GM12878 (cell line): ENCODE measurements at regions not wholly inside any gene's neighbourhood (a gene's known extent, or its start where the extent isn't known, plus 50 kb on each side); places are given as distances from the start of the nearest gene placed in this dataset.
"Not testable (repeated sequence)": the region's sequence is repeated elsewhere in the genome, so short reads cannot be mapped to it uniquely, and the experiment has no call there.

ENCODE experiments used
- ATAC-seq: fragments of 200-7000 bp; cut with Tn5 transposase; 3 replicates; pipeline ENCODE4 v1.9.1; 2020; ENCODE audit warnings: mild to moderate bottlenecking, moderate library complexity
- BruUV-seq: library from RNA; stranded (reverse); fragments of 400-500 nt; replicated peaks from 2 replicates; lab custom pipeline; 2021; lab: Mats Ljungman, UMichigan
- CTCF ChIA-PET: fragments of 300-600 bp; sonication (Branson Sonifier 250); formaldehyde crosslinking; extraction: SDS; loops from one replicate; lab custom pipeline; 2021; ENCODE audit warnings: inconsistent platforms; lab: Yijun Ruan, JAX
- POLR2A ChIA-PET: fragments of 350-600 bp; formaldehyde crosslinking; extraction: SDS; loops from one replicate; lab custom pipeline; 2021; ENCODE audit warnings: inconsistent platforms; lab: Charles Lee
- RAD21 ChIA-PET: fragments of 300-600 bp; sonication (Branson Sonifier 250); formaldehyde crosslinking; loops from one replicate; lab custom pipeline; 2023; ENCODE audit warnings: antibody characterized with exemption; ENCODE audit not compliant: unreplicated experiment; lab: Charles Lee
- SMC1A ChIA-PET: fragments of 300-600 bp; sonication (Branson Sonifier 250); formaldehyde crosslinking; loops from one replicate; lab custom pipeline; 2023; ENCODE audit not compliant: unreplicated experiment, uncharacterized antibody; lab: Charles Lee
- DNase-seq: peaks from one replicate; pipeline ENCODE4 v3.0.0-alpha.2; 2011; ENCODE audit warnings: low read depth, low spot score
- FAIRE-seq: peaks from 3 replicates; lab custom pipeline; 2011; peaks lifted over from hg19 to GRCh38; lab: Jason Lieb, UNC
- H2AFZ ChIP-seq: 2 replicates; pipeline ENCODE4 v1.6.0; 2011; ENCODE audit warnings: low read depth, low read length, control low read depth; ENCODE audit not compliant: control insufficient read depth
- H3K27ac ChIP-seq: 2 replicates; pipeline ENCODE4 v1.5.1; 2011; ENCODE audit warnings: control low read depth; ENCODE audit not compliant: control insufficient read depth, insufficient read depth
- H3K27me3 ChIP-seq, 2 experiments: replicated peaks in 1 of 2; 2 replicates each; pipeline versions ENCODE4 v1.6.0 to v1.6.1; 2011; ENCODE audit warnings: low read length in 1 of 2; ENCODE audit not compliant: control insufficient read depth in 2 of 2, insufficient read depth in 2 of 2
- H3K36me3 ChIP-seq, 2 experiments: 2 replicates each; pipeline ENCODE4 v1.5.1; 2011; ENCODE audit warnings: low read length in 1 of 2; ENCODE audit not compliant: control insufficient read depth in 2 of 2, insufficient read depth in 2 of 2
- H3K4me1 ChIP-seq: 2 replicates; pipeline ENCODE4 v1.6.1; 2011; ENCODE audit warnings: mild to moderate bottlenecking, low read length, moderate library complexity, mixed read lengths; ENCODE audit not compliant: control insufficient read depth, insufficient read depth
- H3K4me2 ChIP-seq: 2 replicates; pipeline ENCODE4 v1.6.0; 2011; ENCODE audit warnings: control low read depth; ENCODE audit not compliant: control insufficient read depth, insufficient read depth
- H3K4me3 ChIP-seq: fragments of 200-600 bp; sonication (generic); 2 replicates; pipeline ENCODE4 v1.5.1; 2016
- H3K79me2 ChIP-seq: 2 replicates; pipeline ENCODE4 v1.6.0; 2011; ENCODE audit warnings: low read length; ENCODE audit not compliant: control insufficient read depth, insufficient read depth
- H3K9ac ChIP-seq: 2 replicates; pipeline ENCODE4 v1.8.0; 2011; ENCODE audit warnings: low read length, control low read depth, mixed read lengths; ENCODE audit not compliant: control insufficient read depth, insufficient read depth
- H3K9me3 ChIP-seq: replicated peaks from 3 replicates; pipeline ENCODE4 v1.5.1; 2011; ENCODE audit warnings: mild to moderate bottlenecking, low read length; ENCODE audit not compliant: control insufficient read depth, insufficient read depth
- H4K20me1 ChIP-seq: 2 replicates; pipeline ENCODE4 v1.6.0; 2011; ENCODE audit not compliant: control insufficient read depth, insufficient read depth
- BACH1 ChIP-seq: fragments of 450-650 bp; IDR thresholded peaks from 2 replicates; pipeline ENCODE4 v1.6.1; 2017; ENCODE audit warnings: mild to moderate bottlenecking, borderline replicate concordance
- CEBPB ChIP-seq, 2 experiments: fragments of 150-350 bp in 1 of 2; IDR thresholded peaks; 2 replicates each; pipeline ENCODE4 v1.6.1; 2012 to 2014; ENCODE audit warnings: low read depth in 2 of 2, low read length in 2 of 2, borderline replicate concordance in 1 of 2, inconsistent platforms in 1 of 2
- HDAC2 ChIP-seq: fragments of 200-600 bp; sonication (generic); IDR thresholded peaks from 2 replicates; pipeline ENCODE4 v1.6.1; 2017
- IKZF1 ChIP-seq: fragments of 450-650 bp; conservative IDR thresholded peaks from 2 replicates; pipeline ENCODE4 v1.6.1; 2017; ENCODE audit warnings: antibody characterized with exemption, mild to moderate bottlenecking
- KDM1A ChIP-seq: fragments of 200-600 bp; sonication (generic); IDR thresholded peaks from 2 replicates; pipeline ENCODE4 v1.6.1; 2016; ENCODE audit warnings: borderline replicate concordance
- MTA3 ChIP-seq: IDR thresholded peaks from 2 replicates; pipeline ENCODE4 v1.6.1; 2012; ENCODE audit warnings: low read length, inconsistent platforms, borderline replicate concordance
- MYB ChIP-seq: fragments of 150-350 bp; IDR thresholded peaks from 2 replicates; pipeline ENCODE4 v1.6.1; 2014; ENCODE audit warnings: mild to moderate bottlenecking, low read depth, low read length, borderline replicate concordance
- NR2C1 ChIP-seq: fragments of 450-650 bp; IDR thresholded peaks from 2 replicates; pipeline ENCODE4 v1.6.1; 2017; ENCODE audit warnings: antibody characterized with exemption, mild to moderate bottlenecking, moderate library complexity
- YBX1 ChIP-seq: fragments of 450-650 bp; IDR thresholded peaks from 2 replicates; pipeline ENCODE4 v1.6.1; 2016; ENCODE audit warnings: antibody characterized with exemption
- WGBS: methylation state at CpG from one replicate; pipeline ENCODE4 v1.1.6; 2016; ENCODE audit warnings: low lambda C conversion rate; ENCODE audit not compliant: insufficient replicate concordance, insufficient coverage; ENCODE audit errors: missing lambda C conversion rate; 5-methylcytosine and 5-hydroxymethylcytosine counted together
- in situ Hi-C: fragments of 300-500 bp; cut with MboI; formaldehyde crosslinking; loops from 9 replicates; pipeline ENCODE4 v1.14.3; 2018; ENCODE audit warnings: mixed read lengths
- intact Hi-C: fragments of 100-400 bp; cut with micrococcal nuclease; formaldehyde crosslinking; loops from one replicate; pipeline ENCODE4 v1.14.2; 2022; ENCODE audit not compliant: unreplicated experiment
- TF ChIP-seq, protein P1 (sequence below): fragments of 450-650 bp; IDR thresholded peaks from 2 replicates; pipeline ENCODE4 v1.6.1; 2017; ENCODE audit warnings: antibody characterized with exemption, mild to moderate bottlenecking, moderate library complexity
- TF ChIP-seq, protein P2 (sequence below): fragments of 450-650 bp; IDR thresholded peaks from 2 replicates; pipeline ENCODE4 v1.6.1; 2017; ENCODE audit warnings: borderline replicate concordance

DNA sequence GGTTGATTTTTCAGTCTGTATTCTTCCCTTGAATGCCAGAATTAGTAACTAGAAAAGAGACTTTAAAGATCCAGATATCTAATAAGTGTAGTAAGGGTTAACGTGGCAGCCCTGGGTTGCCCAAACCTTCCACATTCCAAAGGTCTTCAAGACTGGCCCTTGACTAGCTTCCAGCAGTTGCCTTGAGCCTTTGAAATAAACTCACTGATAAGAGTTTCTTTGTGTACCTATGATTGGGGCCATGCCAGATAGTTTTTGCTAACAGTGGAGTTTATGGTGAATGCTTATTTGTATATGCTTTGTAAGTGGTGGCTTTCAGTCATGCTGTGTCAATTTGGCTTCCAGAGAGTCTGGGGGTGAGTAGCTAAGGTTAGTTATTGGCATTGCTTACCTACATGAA lies 722.3 kb downstream of the RNF144A start (continued):
- TF ChIP-seq, protein P1, sequence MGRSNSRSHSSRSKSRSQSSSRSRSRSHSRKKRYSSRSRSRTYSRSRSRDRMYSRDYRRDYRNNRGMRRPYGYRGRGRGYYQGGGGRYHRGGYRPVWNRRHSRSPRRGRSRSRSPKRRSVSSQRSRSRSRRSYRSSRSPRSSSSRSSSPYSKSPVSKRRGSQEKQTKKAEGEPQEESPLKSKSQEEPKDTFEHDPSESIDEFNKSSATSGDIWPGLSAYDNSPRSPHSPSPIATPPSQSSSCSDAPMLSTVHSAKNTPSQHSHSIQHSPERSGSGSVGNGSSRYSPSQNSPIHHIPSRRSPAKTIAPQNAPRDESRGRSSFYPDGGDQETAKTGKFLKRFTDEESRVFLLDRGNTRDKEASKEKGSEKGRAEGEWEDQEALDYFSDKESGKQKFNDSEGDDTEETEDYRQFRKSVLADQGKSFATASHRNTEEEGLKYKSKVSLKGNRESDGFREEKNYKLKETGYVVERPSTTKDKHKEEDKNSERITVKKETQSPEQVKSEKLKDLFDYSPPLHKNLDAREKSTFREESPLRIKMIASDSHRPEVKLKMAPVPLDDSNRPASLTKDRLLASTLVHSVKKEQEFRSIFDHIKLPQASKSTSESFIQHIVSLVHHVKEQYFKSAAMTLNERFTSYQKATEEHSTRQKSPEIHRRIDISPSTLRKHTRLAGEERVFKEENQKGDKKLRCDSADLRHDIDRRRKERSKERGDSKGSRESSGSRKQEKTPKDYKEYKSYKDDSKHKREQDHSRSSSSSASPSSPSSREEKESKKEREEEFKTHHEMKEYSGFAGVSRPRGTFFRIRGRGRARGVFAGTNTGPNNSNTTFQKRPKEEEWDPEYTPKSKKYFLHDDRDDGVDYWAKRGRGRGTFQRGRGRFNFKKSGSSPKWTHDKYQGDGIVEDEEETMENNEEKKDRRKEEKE, result no peak
- TF ChIP-seq KDM1A, result no peak

DNA sequence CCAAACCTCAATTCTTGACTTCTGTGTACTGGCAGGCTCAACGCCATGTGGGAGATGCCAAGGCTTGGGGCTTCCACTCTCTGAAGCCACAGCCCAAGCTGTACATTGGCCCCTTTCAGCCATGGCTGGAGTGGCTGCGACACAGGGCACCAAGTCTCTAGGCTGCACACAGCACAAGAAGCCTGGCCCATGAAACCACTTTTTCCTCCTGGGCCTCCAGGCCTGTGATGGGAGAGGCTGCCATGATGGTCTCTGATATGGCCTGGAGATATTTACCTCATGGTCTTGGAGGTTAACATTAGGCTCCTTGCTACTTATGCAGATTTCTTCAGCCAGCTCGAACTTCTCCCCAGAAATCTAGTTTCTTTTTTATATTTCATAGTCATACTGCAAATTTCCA lies 724.1 kb downstream of the RNF144A start:
- SMC1A ChIA-PET, H3K4me3 ChIP-seq, FAIRE-seq, intact Hi-C loops, POLR2A ChIA-PET, H2AFZ ChIP-seq, H3K27me3 ChIP-seq, H3K27ac ChIP-seq, H3K4me1 ChIP-seq, DNase-seq, H3K9me3 ChIP-seq, H3K36me3 ChIP-seq, H3K4me2 ChIP-seq, H3K9ac ChIP-seq, RAD21 ChIA-PET, ATAC-seq, BruUV-seq, in situ Hi-C loops, H3K79me2 ChIP-seq, CTCF ChIA-PET, H4K20me1 ChIP-seq: not testable (repeated sequence)
- 2% methylated on average over 3 of the region's 3 CpGs for WGBS

DNA sequence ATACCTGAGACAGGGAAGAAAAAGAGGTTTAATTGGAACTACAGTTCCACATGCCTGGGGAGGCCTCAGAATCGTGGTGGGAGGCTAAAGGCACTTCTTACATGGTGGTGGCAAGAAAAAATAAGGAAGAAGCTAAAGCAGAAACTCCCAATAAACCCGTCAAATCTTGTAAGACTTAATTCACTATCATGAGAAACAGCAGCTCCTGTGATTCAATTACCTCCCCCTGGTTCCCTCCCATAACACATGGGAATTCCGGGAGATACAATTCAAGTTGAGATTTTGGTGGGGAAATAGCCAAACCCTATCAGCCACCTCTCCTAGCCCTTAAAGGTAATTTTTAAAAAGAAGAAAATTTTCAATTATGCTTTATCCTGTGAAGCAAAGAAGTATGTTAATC lies 728.8 kb downstream of the RNF144A start:
- no peaks in the 10 kb centered on the region for H3K4me1 ChIP-seq
- POLR2A ChIA-PET, result no interaction called here
- no peak overlapping the region for H3K4me2 ChIP-seq
- peaks cover 4% of the 10 kb centered on the region; the same call in 2 of the 3 replicates for H3K9me3 ChIP-seq
- FAIRE-seq (no peak), DNase-seq (no peak), ATAC-seq (no peak)
- SMC1A ChIA-PET, result interaction anchor here (0.7 kb wide), 1 partner anchor 18 kb away, joined by 3 read pairs; no protein-coding TSS in a partner anchor
- no peaks in the 10 kb centered on the region for H3K79me2 ChIP-seq
- no peaks in the 10 kb centered on the region for H4K20me1 ChIP-seq
- no peak overlapping the region for H3K9ac ChIP-seq
- H3K4me3 ChIP-seq, result no peak overlapping the region
- H3K27ac ChIP-seq, result no peak overlapping the region
- in situ Hi-C loops (no loop called here), intact Hi-C loops (no loop called here)
- H2AFZ ChIP-seq, result no peak overlapping the region
- BruUV-seq, result no TSS peak
- WGBS, result 22% methylated on average over 3 of the region's 3 CpGs
- H3K36me3 ChIP-seq, result no peaks in the 10 kb centered on the region
- no peaks in the 10 kb centered on the region for H3K27me3 ChIP-seq
- RAD21 ChIA-PET, result no interaction called here
- CTCF ChIA-PET, result no interaction called here
- TF ChIP-seq YBX1 (no peak), MTA3 (no peak), IKZF1 (no peak), CEBPB (IDR thresholded peaks at IDR 0.05; ENCODE audit: borderline replicate concordance in 1 of 2, low read depth in 2 of 2, low read length in 2 of 2) (no peak), KDM1A (no peak), NR2C1 (no peak), HDAC2 (no peak), BACH1 (no peak), MYB (no peak)
- TF ChIP-seq, protein P2, sequence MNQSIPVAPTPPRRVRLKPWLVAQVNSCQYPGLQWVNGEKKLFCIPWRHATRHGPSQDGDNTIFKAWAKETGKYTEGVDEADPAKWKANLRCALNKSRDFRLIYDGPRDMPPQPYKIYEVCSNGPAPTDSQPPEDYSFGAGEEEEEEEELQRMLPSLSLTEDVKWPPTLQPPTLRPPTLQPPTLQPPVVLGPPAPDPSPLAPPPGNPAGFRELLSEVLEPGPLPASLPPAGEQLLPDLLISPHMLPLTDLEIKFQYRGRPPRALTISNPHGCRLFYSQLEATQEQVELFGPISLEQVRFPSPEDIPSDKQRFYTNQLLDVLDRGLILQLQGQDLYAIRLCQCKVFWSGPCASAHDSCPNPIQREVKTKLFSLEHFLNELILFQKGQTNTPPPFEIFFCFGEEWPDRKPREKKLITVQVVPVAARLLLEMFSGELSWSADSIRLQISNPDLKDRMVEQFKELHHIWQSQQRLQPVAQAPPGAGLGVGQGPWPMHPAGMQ, result no peak
